Erythroblast (primary cell): ENCODE measurements at regions not wholly inside any gene's neighbourhood (a gene's known extent, or its start where the extent isn't known, plus 50 kb on each side); places are given as distances from the start of the nearest gene placed in this dataset.

Source experiments
- GATA1 ChIP-seq: IDR thresholded peaks from 2 replicates; pipeline ENCODE4 v1.6.1; 2011; ENCODE audit warnings: low read depth, mild to moderate bottlenecking, control low read depth, low read length, moderate library complexity
- POLR2A ChIP-seq: IDR thresholded peaks from 2 replicates; pipeline ENCODE4 v1.6.1; 2011; ENCODE audit warnings: mild to moderate bottlenecking, low read length

GRCh38 chr1:209046935-209047334 lies 536.6 kb upstream of the CAMK1G start:
- TF ChIP-seq POLR2A: no peak
- TF ChIP-seq GATA1: no peak
